Progenitor cell of endocrine pancreas (in vitro differentiated cells): ENCODE measurements at regions not wholly inside any gene's neighbourhood (a gene's known extent, or its start where the extent isn't known, plus 50 kb on each side); places are given as distances from the start of the nearest gene placed in this dataset.
"Not testable (repeated sequence)": the region's sequence is repeated elsewhere in the genome, so short reads cannot be mapped to it uniquely, and the experiment has no call there.

Source experiments
- DNase-seq: peaks from one replicate; pipeline ENCODE4 v3.0.0; 2021; ENCODE audit warnings: low spot score; ENCODE audit not compliant: unreplicated experiment
- H3K27ac Mint-ChIP-seq: 2 replicates; pipeline ENCODE4 v1.8.0; 2021; ENCODE audit warnings: mild to moderate bottlenecking, moderate library complexity, mixed read lengths
- H3K27me3 Mint-ChIP-seq: 2 replicates; pipeline ENCODE4 v1.8.0; 2021; ENCODE audit warnings: mixed read lengths
- H3K36me3 Mint-ChIP-seq: 2 replicates; pipeline ENCODE4 v1.8.0; 2022; ENCODE audit warnings: mixed read lengths; ENCODE audit not compliant: insufficient read depth
- H3K4me1 Mint-ChIP-seq: 2 replicates; pipeline ENCODE4 v1.8.0; 2021; ENCODE audit warnings: low read depth, mixed read lengths
- H3K4me3 Mint-ChIP-seq: 2 replicates; pipeline ENCODE4 v1.8.0; 2021; ENCODE audit warnings: low read depth, mild to moderate bottlenecking, moderate library complexity, mixed read lengths
- H3K9me3 Mint-ChIP-seq: 2 replicates; pipeline ENCODE4 v1.8.0; 2021; ENCODE audit warnings: low read depth, mixed read lengths
- TF ChIP-seq, protein P1 (sequence below): fragments of 200-600 bp; sonication (generic); IDR thresholded peaks from one replicate; pipeline ENCODE4 v1.5.0; 2021; ENCODE audit warnings: antibody characterized with exemption, mild to moderate bottlenecking; ENCODE audit not compliant: unreplicated experiment

DNA sequence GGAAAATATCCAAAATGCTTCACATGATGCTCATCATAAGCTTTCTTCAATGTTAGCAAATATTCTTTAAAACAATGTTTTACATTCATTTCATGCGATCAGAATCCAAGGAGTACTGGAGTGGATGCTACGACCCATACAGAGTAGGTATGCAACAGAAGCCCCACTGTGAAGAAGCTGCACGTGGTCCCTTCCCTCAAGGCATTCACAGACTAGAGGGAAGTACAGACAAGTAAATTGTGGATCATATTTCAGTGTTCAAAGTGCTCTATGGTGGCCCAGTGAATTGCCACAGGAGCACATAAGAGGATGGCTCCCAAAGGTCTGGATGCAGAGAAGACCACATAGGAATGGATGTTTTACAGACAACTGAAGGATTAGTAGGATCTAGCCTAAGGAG, 789.9 kb downstream of the IGSF11 start:
- Mint-ChIP-seq H3K4me3 (no peak overlapping the region), H3K4me1 (peaks cover 6% of the 10 kb centered on the region), H3K36me3 (no peaks in the 10 kb centered on the region), H3K27ac (no peak overlapping the region), H3K27me3 (no peaks in the 10 kb centered on the region), H3K9me3 (peaks cover 6% of the 10 kb centered on the region)
- TF ChIP-seq, protein P1, sequence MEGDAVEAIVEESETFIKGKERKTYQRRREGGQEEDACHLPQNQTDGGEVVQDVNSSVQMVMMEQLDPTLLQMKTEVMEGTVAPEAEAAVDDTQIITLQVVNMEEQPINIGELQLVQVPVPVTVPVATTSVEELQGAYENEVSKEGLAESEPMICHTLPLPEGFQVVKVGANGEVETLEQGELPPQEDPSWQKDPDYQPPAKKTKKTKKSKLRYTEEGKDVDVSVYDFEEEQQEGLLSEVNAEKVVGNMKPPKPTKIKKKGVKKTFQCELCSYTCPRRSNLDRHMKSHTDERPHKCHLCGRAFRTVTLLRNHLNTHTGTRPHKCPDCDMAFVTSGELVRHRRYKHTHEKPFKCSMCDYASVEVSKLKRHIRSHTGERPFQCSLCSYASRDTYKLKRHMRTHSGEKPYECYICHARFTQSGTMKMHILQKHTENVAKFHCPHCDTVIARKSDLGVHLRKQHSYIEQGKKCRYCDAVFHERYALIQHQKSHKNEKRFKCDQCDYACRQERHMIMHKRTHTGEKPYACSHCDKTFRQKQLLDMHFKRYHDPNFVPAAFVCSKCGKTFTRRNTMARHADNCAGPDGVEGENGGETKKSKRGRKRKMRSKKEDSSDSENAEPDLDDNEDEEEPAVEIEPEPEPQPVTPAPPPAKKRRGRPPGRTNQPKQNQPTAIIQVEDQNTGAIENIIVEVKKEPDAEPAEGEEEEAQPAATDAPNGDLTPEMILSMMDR = no peak
- DNase-seq = no peak

GRCh38 chr3:118245312-118245711, 789.3 kb downstream of the IGSF11 start:
- Mint-ChIP-seq H3K4me1 (peaks cover 6% of the 10 kb centered on the region), H3K27me3 (no peaks in the 10 kb centered on the region), H3K9me3 (peaks cover 6% of the 10 kb centered on the region), H3K4me3 (no peak overlapping the region), H3K36me3 (no peaks in the 10 kb centered on the region), H3K27ac (no peak overlapping the region)
- no peak for DNase-seq
- TF ChIP-seq, protein P1 = no peak

DNA sequence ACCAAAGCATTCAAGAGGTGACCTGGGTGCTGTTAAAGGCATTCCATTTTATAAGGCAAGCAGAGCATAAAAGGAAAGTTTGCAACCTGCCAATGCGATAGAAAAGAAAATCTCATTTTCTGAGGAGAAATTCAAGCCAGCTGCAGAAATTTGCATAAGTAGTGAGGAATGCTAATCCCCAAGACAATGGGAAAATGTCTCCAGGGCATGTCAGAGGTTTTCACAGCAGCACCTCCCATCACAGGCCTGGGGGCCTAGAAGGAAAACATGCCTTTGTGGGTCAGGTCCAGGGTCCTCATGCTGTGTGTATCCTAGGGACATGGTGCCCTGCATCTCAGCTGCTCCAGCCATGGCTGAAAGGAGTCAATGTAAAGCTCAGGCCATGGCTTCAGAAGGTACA, 775.8 kb downstream of the IGSF11 start:
- not testable (repeated sequence) for H3K4me1 Mint-ChIP-seq, DNase-seq, H3K4me3 Mint-ChIP-seq, H3K27ac Mint-ChIP-seq, H3K36me3 Mint-ChIP-seq, H3K27me3 Mint-ChIP-seq
- peaks cover 30% of the 10 kb centered on the region for H3K9me3 Mint-ChIP-seq

- TF ChIP-seq, protein P1 = no peak
- no peak for DNase-seq
- Mint-ChIP-seq H3K27me3 (no peaks in the 10 kb centered on the region), H3K9me3 (peaks cover 17% of the 10 kb centered on the region), H3K4me3 (no peak overlapping the region), H3K27ac (no peak overlapping the region), H3K4me1 (no peaks in the 10 kb centered on the region), H3K36me3 (no peaks in the 10 kb centered on the region)
Measured at GRCh38 chr3:118262800-118263402, 771.7 kb downstream of the IGSF11 start.

DNA sequence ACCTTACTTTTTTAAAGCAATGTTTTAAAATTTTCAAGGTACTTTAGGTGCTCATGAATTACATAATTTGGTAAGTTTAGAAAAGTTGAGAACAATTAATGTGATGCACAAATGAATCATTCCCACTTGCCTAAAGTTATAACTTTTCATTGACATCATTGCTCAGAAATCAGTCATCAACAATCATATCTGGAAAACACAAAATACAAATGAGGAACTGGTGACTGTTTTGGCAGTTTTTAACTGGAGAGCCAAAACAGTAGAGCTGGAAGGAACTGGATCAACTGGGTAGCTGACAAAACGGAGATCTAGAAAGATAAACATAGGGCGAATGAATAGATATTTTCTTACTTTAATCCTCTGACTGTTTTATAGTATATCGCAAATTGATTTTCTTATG, 767.1 kb downstream of the IGSF11 start:
- H3K36me3 Mint-ChIP-seq = no peaks in the 10 kb centered on the region

More for the DNA sequence above, 767.1 kb downstream of the IGSF11 start:
- Mint-ChIP-seq H3K4me1 (no peaks in the 10 kb centered on the region), H3K27ac (no peak overlapping the region), H3K27me3 (no peaks in the 10 kb centered on the region), H3K4me3 (no peak overlapping the region), H3K9me3 (no peaks in the 10 kb centered on the region)
- TF ChIP-seq, protein P1 = no peak
- no peak for DNase-seq
